ENCODE measurements at regions not wholly inside any gene's neighbourhood (a gene's known extent, or its start where the extent isn't known, plus 50 kb on each side); places are given as distances from the start of the nearest gene placed in this dataset.

- H3K9me3 ChIP-seq = no peaks in the 10 kb centered on the region
- H3K27ac ChIP-seq = peak overlapping the region; percentile 91 to 96 (median 94)
- H3K4me1 ChIP-seq = peaks cover 0 to 13% (median 0%) of the 10 kb centered on the region in 4 donors
- H3K36me3 ChIP-seq = no peaks in the 10 kb centered on the region
- H3K4me3 ChIP-seq = peak overlapping the region; percentile 64 to 74 (median 68)
- no peaks in the 10 kb centered on the region for H3K27me3 ChIP-seq
- DNase-seq = peak; percentile 89 to 96 (median 91)
- peak; percentile 95 to 96 for TF ChIP-seq POLR2A (IDR thresholded peaks at IDR 0.05)
- TF ChIP-seq, protein P1, sequence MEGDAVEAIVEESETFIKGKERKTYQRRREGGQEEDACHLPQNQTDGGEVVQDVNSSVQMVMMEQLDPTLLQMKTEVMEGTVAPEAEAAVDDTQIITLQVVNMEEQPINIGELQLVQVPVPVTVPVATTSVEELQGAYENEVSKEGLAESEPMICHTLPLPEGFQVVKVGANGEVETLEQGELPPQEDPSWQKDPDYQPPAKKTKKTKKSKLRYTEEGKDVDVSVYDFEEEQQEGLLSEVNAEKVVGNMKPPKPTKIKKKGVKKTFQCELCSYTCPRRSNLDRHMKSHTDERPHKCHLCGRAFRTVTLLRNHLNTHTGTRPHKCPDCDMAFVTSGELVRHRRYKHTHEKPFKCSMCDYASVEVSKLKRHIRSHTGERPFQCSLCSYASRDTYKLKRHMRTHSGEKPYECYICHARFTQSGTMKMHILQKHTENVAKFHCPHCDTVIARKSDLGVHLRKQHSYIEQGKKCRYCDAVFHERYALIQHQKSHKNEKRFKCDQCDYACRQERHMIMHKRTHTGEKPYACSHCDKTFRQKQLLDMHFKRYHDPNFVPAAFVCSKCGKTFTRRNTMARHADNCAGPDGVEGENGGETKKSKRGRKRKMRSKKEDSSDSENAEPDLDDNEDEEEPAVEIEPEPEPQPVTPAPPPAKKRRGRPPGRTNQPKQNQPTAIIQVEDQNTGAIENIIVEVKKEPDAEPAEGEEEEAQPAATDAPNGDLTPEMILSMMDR (IDR thresholded peaks at IDR 0.05) = peak in 1 of 6 experiments; percentile 23
Observed at GRCh38 chr2:64767670-64768468, 114.2 kb upstream of the SERTAD2 start.

GRCh38 chr2:64768491-64769005 lies 114.8 kb upstream of the SERTAD2 start:
- DNase-seq = no peak
- peak overlapping the region; percentile 64 to 74 (median 68) for H3K4me3 ChIP-seq
- H3K9me3 ChIP-seq = no peaks in the 10 kb centered on the region
- H3K4me1 ChIP-seq = peaks cover 0 to 13% (median 0%) of the 10 kb centered on the region in 4 donors
- TF ChIP-seq, protein P1 (IDR thresholded peaks at IDR 0.05) = no peak
- no peak for TF ChIP-seq POLR2A (IDR thresholded peaks at IDR 0.05)
- H3K27me3 ChIP-seq = no peaks in the 10 kb centered on the region
- peak overlapping the region; percentile 91 to 96 (median 94) for H3K27ac ChIP-seq
- H3K36me3 ChIP-seq = no peaks in the 10 kb centered on the region

- Histone ChIP-seq H3K4me1 (peaks cover 0 to 13% (median 0%) of the 10 kb centered on the region in 4 donors), H3K9me3 (no peaks in the 10 kb centered on the region), H3K4me3 (peak overlapping the region in 1 of 4 donors; percentile 9), H3K27ac (peak overlapping the region in 2 of 4 donors; percentile 74 to 95), H3K27me3 (no peaks in the 10 kb centered on the region), H3K36me3 (no peaks in the 10 kb centered on the region)
- TF ChIP-seq, protein P1 (IDR thresholded peaks at IDR 0.05) = no peak
- TF ChIP-seq POLR2A (IDR thresholded peaks at IDR 0.05) = no peak
- DNase-seq = peak in 2 of 3 donors; percentile 58 to 61
Observed at GRCh38 chr2:64769392-64770044, 115.8 kb upstream of the SERTAD2 start.

DNA sequence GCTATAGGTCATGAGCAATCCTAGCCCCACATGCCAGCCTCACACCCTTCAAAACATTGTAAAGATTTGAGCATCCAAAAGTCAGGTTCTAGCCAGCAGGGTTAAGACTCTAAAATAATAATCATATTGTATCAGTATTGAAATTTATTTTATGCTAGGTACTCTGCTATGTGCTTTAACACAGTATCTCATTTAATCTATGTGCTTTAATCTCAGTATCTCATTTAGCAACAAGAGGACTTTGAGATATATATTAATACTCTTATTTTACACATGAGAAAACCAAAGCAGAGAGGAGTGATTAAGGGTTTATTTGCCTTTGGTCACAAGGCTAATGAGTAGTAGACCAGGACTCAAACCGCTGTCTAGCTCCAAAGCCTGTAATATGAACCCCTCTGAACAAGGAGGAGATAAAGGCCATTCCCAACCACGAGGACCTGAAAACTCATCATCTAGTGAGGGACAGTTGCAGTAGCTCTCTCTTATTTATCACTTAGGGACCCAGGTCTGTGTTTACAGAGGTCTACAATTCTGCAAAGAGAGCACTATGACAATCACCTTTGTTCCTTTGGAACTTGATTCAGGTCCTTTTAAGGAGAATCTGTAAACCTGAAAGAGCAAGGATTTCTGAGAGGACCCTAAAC lies 116.5 kb upstream of the SERTAD2 start:
- H3K4me3 ChIP-seq = no peak overlapping the region
- no peaks in the 10 kb centered on the region for H3K9me3 ChIP-seq
- H3K27ac ChIP-seq = peak overlapping the region in 1 of 4 donors; percentile 74
- TF ChIP-seq, protein P1 (IDR thresholded peaks at IDR 0.05) = no peak
- TF ChIP-seq POLR2A (IDR thresholded peaks at IDR 0.05) = no peak
- peaks cover 0 to 13% (median 0%) of the 10 kb centered on the region in 4 donors for H3K4me1 ChIP-seq
- H3K36me3 ChIP-seq = no peaks in the 10 kb centered on the region
- DNase-seq = no peak
- H3K27me3 ChIP-seq = no peaks in the 10 kb centered on the region

- TF ChIP-seq POLR2A (IDR thresholded peaks at IDR 0.05) = no peak
- TF ChIP-seq, protein P1 (IDR thresholded peaks at IDR 0.05) = no peak
- Histone ChIP-seq H3K4me1 (peaks cover 0 to 13% (median 0%) of the 10 kb centered on the region in 4 donors), H3K27ac (no peak overlapping the region)
Observed at GRCh38 chr2:64770781-64771334, 117.1 kb upstream of the SERTAD2 start.

More at GRCh38 chr2:64770781-64771334, 117.1 kb upstream of the SERTAD2 start:
- Histone ChIP-seq H3K4me3 (no peak overlapping the region), H3K36me3 (no peaks in the 10 kb centered on the region), H3K9me3 (no peaks in the 10 kb centered on the region), H3K27me3 (no peaks in the 10 kb centered on the region)
- no peak for DNase-seq
